HG02852 (cell line): ENCODE measurements at regions not wholly inside any gene's neighbourhood (a gene's known extent, or its start where the extent isn't known, plus 50 kb on each side); places are given as distances from the start of the nearest gene placed in this dataset.

Experiments used
- ATAC-seq: cut with Tn5 transposase; IDR thresholded peaks from one replicate; pipeline ENCODE4 v1.9.1; 2021; ENCODE audit warnings: mild to moderate bottlenecking, moderate library complexity; ENCODE audit not compliant: unreplicated experiment

DNA sequence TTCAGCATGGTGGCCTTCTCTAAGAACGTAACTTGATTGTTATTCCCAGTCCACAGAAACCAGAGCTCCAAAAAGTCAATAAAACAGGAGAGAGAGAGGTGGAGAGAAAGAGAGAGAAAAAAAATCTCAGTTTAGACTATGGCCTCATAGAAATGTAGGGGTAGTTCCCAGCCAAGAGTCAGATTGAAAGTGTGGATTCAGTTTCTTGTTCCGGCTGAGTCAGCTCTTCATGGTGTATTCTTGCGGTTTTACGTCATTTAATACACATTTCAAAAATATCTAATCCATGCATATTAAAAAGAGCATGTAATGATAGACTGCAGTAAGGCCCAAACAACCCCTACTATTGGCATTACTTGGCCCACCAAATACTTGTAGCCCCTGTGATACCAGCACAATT lies 303.9 kb downstream of the ETAA1 start:
- ATAC-seq, result no peak

DNA sequence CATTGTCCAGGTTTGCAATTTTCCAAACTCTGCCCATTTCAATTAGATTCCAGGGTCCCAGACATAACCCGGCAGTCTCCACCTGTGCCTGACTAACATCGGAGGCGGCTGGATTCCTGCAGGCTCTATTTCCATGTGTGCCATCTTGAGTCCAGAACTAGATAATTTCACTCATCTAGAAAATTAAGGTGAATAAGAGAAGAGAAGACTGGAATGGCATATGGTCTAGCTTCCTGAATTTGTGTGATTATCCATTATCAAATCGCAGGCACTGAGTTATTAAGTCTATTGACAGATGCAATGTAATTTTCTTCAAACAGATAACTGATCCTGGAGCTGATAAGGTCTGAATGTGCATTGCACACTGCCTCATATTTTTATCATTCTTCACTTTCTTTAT lies 305.2 kb downstream of the ETAA1 start:
- no peak for ATAC-seq

DNA sequence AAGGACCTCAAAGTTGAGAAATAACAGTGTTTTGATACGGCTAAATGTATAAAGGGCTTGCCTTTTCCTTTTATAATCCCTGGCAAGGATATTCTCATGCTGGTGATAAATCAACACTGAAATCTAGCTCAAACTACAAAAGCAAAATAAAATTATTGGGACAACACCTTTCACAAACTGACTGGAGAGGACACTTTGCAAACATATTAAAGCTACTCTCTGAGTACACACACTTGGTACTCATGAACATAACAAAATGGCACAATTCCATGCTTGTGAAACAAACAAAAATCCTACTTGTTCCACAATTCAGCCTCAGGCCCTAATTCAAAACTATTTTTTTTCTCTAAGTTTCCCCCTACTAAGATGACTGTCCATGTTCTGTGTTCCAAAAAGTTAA lies 305.8 kb downstream of the ETAA1 start:
- ATAC-seq, result no peak

DNA sequence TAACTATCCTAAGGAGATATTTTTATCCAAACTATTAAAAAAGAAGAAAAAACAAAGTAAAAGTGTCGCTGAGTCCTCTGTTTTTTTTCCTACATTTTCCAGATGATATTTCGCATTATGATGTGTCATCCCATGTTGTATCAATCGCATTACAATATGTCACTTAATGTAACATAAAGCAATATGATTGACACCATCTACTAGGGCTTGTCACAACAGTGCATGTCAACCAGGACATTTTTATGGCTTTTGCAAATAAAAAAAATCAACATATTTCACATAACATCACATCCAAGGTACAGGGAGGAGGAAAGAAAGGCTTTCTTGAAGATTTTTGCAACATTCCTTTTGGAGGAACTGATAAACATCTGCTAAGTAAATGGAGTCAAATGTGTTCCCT lies 308.9 kb downstream of the ETAA1 start:
- ATAC-seq, result no peak

DNA sequence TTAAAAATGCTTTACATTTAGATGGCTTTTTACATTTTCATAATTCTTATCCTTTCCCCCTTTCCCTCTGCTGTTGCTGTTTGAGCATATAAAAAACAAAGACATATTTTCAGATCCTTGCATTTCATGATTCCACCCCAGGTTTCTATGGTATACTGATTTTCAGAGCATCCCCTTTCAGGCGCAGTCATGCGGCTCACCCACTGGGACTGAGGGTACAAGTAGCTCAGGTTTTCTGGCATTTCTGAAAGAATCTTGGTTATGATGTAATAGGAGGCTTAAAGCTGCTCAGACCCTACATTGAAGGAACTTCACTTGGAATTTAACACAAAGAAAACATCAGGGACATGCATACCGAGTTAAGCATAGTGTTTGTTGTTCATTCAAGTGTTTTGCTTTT lies 310.8 kb downstream of the ETAA1 start:
- no peak for ATAC-seq

DNA sequence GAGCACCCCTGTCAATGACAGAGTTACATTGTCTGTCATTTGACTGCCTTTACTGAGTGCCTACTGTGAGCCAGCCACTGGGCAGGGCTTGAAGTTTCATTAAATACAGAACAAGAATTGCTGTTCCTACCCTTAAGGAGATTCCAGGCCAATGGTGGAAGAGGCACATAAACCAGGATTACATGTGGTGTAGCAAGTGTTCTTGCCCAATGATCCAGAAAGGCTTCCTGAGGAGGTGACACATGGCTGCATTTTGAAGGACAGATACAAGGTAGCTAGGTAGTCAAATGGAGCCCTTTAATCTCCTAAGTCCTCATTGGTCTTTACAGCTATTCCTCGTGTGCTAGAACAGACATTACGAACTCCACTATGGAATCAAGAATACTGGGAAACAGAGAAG lies 312.7 kb downstream of the ETAA1 start:
- ATAC-seq, result no peak

DNA sequence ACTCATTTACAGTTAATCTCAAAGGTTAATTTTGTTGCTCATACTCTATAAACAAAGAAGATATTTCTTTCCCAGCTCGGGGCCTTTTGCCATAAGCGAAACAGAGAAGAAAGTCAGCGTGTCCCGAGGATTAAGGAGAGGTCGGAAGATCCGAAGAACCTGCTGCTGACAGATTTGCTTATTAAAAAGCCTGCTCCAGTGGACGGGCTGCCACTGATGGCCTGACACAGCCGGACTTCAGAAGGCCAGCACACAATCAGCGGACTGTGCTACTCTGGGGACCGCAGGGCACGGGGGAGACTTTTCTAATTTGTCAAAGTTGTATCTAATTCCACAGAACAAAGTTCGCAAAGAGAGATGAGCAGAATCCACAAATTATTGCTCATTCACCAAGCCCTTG lies 315.4 kb downstream of the ETAA1 start:
- ATAC-seq, result no peak

DNA sequence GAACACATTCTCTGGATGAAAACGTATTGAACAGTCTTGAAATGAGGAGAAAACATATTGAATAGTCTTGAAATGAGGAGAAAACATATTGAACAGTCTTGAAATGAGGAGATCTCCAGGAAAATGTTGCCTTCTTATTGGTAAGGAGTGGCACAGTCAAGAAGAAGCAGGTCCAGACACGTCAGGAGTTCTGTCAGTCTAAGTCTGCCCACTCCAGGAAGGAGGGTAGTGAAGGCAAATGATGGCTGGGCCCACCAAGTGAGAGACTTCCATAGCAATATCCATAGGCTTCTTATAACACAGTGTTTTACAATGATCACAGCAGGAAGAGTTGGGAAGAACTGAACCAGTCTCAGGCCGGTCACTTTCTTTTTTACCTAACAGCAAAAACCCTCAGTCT lies 316.2 kb downstream of the ETAA1 start:
- no peak for ATAC-seq

DNA sequence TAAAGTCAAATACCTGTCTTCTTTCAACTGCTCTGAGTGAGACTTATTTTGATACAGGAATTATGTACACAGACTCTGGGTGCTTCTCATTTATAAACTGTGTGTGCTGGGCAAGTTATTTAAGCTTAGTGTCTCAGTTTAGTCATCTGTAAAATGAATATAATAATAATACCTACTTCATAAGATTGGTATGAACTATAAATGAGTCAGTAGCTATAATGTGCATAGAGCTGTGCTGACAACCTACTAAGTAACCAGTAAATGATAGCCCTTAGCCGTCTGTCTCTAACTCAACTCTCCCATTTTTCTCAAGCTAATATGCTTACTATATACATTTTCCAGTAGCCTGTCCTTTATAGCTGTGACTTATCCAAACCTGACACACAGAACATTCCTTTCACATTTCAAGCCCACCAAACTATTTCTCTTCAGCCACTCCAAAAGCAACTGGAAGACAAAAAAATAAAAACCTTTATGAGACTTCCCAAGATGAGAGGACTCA lies 319.8 kb downstream of the ETAA1 start:
- ATAC-seq, result no peak

DNA sequence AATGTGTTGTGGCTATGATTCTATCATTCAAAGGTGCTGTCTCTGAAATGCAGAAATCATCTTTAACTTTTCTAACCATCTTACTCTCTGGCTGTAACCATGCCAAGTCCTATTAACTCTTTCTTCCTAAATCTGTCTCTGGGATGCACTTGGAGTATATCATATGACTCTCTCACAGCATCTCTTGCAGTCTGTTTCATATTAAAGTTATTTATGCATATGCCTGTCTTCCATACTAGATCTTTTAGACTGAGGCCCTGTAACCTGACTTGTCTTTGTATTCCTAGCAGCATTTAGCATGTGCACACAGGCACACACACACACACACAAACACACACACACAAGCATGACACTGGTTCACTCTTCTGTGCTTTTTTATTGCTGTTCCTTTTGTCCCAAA lies 320.6 kb downstream of the ETAA1 start:
- no peak for ATAC-seq

DNA sequence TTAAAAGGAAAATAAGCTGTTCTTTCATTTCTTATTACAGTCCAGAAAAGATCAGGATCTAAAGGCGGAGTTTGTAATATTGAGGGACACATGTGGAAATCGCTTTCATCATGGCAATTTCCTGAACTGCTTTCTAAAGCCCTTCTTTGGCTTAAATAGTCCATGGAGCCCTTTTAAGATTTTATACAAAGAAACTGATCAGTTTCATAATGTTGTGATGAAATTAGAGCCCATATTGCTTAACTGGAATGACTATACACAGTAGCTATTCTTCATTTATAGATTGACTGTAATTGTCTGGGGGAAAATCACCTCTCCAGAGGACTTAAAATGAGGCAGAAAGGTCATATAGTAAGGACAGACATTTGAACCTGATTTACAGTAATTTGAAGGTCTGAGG lies 322.2 kb downstream of the ETAA1 start:
- no peak for ATAC-seq

DNA sequence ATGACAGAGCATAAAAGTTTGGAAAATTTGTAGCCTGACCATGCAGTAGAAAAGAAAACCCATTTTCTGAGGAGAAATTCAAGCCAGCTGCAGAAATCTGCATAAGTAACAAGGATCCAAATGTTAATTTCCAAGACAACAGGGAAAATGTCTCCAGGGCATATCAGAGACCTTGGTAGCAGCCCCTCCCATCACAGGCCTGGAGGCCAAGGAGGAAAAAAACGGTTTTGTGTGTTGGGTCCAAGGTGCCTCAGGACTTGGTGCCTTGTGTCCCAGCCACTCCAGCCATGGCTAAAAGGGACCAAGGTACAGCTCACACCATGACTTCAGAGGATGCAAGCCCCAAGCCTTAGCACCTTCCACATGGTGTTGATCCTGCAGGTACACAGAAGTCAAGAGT lies 324.4 kb downstream of the ETAA1 start:
- no peak for ATAC-seq

DNA sequence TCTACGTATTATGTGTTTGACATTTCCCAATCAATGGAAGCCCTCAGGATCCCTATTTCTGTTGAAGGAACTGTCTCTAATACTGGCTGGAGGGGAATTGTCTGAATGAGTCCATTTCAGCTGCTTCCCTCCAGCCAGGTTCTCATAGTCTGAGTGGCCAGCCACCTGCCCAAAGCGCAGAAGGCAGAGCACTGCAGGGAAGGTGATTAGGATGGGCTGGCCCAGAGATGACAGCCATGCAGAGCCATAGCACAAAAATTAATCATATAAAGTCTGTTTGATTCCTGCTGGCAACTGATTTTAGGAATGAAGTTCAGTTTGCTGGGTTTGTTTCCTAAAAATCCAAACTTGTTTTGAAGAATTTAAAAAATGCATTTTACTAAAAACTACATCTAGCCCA lies 327.1 kb downstream of the ETAA1 start:
- ATAC-seq, result no peak

DNA sequence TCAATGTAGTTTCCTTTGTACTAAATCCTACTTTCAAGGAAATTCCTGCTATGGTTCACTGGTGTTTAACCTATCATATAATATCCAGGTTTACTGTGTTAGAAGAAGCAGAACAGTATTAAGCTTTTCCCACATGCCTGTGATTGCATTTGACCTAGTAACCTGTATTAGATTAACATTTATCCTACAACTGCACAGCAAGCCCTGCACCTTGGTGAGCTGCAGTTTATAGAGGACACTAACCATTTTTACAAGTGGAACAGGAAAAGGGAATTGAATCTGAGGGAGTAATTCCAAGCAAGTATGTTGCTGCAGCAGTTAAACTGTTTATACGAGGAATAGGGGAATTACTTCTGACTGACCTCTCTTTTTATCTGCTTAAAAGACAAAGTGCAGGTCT lies 328.6 kb downstream of the ETAA1 start:
- ATAC-seq, result no peak

DNA sequence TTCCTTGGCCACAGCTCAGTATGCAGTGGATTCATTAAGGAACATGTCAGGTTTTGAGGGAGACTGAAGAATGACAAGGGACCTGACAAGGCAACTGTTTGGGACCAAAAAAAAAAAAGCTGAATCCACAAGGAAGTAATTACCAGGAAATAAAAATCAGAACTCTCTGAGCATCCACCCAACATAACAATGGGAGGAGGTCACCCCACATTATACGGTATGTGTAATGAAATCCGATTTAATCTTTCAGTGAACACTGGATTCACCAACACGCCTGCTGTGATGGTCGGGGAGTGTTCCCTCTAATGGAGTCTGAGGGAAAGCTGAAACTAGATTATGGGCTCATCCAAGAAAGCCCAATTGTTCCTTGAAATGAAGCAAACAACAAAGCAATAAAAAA lies 329.3 kb downstream of the ETAA1 start:
- no peak for ATAC-seq

DNA sequence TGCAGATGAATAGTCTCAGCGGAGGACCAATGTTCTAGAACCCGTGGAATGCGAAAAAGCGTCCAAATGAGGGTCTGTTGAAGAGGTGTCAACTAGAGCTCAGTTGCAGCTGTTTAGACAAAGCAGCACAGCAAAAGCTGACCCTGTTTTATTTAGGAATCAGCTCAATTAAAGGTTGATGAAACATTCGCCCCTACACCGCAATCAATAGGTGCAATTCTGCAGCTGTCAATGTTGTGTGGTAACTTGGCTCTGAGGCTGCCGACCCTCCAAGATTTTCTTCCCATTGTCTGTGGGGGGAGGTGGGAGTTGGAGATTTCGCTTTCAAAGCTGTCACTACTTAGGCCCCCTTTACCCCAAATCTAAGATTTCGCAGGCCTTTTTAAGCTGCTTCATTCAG lies 330.0 kb downstream of the ETAA1 start:
- no peak for ATAC-seq

DNA sequence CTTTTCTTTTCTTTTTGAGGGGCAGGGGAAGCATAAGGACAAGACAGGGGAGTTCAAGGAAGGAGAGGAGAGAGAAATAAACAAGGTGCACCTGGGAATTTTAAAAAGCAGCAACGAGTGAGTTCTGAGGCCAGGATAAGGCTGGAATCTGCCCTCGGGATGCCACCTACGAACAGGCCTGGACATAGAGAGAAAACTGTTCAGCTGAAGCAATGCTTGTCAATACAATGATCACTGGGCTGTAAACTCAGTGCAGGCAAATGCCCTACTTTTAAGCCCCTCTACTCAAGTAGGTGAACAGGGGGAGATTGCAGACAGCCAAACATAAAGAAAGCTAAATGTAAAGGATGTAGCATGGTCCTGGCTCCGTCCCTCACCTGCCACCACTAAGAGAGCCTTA lies 330.5 kb downstream of the ETAA1 start:
- ATAC-seq, result no peak

DNA sequence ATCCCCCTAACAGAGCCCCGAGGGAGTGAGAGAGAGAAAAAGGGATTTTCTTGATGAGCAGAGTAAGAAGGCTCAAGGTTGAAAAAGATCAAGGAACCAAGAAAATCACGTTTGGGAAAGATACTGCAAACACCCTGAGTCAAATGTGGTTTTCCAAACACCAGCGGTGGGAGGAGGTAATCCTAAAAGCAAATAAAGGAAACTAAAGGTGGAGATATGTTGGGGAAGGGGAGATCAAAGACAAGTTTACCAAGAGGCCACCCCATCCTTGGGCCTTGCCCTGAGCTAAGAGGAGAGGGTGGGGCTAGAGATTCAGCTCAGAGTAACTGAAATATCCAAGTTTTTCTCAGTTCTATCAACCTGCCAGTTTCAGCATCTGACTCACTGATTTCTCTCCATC lies 332.3 kb downstream of the ETAA1 start:
- no peak for ATAC-seq

DNA sequence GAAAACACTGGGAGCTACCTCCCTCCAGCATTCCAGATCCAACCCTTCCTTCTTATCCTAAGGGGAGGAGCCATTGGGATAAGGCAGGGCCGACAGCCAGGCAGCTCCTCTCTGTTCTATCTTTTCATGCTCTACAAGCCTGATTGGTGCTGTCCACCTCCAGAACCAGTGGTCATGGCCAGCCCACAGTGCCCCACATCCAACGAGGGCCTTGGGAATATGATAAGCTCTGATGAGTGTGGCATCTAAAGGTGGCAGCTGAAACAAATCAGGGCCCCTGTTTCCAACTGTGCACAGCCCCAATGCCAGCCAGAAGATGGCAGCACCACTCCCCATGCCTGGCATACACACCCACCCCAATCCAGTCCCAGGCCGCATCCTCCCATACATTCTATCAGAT lies 329.3 kb downstream of the C1D start:
- no peak for ATAC-seq

DNA sequence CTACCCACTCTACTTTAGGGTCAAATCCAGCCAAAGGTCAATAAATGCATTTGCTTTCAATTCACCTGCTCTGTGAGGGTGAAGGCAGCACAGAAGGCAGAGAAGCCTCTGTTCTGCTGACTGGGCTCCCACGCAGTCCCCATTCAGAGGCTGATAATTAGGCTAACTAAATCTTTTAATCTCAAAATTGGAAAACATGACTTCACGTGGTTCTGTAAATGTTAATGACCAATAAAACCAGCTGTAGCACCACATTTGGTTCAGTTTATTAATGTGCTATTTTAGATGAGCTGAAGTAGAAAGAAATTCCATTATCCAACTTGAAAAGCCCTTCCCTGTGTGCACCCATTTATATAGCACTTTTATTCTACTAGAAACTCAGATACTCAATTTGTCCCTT lies 310.6 kb downstream of the C1D start:
- no peak for ATAC-seq

DNA sequence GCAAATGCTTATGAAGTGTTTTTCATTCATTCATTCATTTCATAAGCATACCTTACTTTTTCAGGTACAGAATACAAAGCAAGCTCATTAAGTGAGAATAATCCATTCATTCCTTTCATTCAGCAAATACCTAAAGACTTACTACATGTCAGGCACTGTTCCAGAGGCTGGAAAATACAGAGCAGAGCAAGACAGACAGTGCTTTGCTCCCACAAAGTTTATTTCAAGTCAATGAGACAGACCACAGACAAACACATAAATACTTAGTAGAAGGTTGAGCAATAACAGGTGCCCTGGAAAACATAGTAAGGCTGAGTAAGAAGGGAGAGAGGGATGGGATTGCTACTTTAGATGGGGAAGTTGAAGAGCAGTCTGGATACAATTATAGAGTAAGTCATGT lies 309.8 kb downstream of the C1D start:
- ATAC-seq, result no peak

DNA sequence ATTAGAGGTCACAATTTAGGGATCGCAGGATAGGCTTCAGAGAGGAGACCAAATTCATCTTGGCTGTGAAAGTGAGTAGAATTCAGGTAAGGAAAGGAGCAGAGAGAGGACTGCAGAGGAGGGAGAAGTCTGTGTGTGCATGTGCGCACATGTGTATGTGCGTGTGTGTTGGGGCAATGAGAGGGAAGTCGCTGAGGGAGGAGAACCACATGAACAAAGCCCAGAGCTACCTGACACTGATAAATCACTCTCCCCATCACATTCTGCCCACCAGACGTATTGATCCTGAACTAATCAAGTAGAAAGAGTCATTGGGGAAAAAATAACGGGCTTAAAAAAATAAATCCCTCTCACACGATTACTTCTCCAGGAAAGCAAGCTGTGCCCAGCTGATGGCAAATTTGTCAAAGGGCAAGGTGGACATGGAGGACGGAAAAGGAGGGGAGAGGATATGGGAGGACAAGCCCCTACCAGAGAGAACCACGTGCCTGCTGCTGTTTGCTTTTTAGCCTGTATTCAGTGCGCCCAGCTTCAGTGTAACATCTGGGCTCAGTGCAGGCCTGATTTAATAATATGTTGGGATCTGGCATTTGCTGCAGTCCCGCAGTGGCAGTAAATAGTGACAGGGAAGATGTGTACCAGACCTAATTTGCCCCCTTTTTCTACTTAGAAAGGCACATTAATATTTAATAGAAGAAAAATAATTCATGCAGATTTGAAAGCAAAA lies 307.5 kb downstream of the C1D start:
- no peak for ATAC-seq

DNA sequence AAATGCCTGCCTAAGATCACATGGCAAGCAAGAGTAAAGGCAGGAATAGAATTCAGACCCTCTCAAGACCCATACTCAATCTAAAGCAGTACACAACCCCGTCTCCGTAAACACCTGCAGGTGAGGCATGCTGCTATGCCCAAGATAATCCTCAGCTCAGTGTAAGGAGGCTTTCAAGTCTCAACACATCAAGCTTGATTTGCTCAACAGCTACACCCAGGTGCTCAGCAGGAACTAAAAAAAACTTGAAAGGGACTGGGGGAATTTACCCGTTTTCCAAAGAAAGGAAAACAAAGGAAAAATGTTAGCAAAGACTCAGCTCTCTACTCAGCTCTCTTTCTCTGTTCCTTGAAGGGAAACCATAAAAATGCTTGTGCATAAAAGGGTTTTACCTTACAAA lies 301.8 kb downstream of the C1D start:
- ATAC-seq, result no peak
